GM12878 (cell line): ENCODE measurements at regions not wholly inside any gene's neighbourhood (a gene's known extent, or its start where the extent isn't known, plus 50 kb on each side); places are given as distances from the start of the nearest gene placed in this dataset.

Experiments used
- EP300 ChIP-seq, 2 experiments: fragments of 150-350 bp in 1 of 2; IDR thresholded peaks; 2 replicates each; pipeline ENCODE4 v1.6.1; 2011 to 2012; ENCODE audit warnings: low read depth in 2 of 2, low read length in 2 of 2, borderline replicate concordance in 1 of 2, improper control_type of control experiment in 1 of 2, inconsistent platforms in 1 of 2; ENCODE audit not compliant: control insufficient read depth in 1 of 2
- EZH2 ChIP-seq: IDR thresholded peaks from 2 replicates; pipeline ENCODE4 v1.6.1; 2012; ENCODE audit warnings: low read depth, mild to moderate bottlenecking, control low read depth, inconsistent platforms, low read length, borderline replicate concordance; ENCODE audit not compliant: control insufficient read depth
- GABPA ChIP-seq: IDR thresholded peaks from 2 replicates; pipeline ENCODE4 v1.6.1; 2014; ENCODE audit warnings: antibody characterized with exemption, low read depth, mild to moderate bottlenecking, inconsistent platforms
- NBN ChIP-seq: fragments of 450-650 bp; IDR thresholded peaks from 2 replicates; pipeline ENCODE4 v1.6.1; 2016
- NRF1 ChIP-seq: conservative IDR thresholded peaks from 2 replicates; pipeline ENCODE4 v1.6.1; 2011; ENCODE audit warnings: mild to moderate bottlenecking, low read depth, low read length, improper control_type of control experiment
- POLR2A ChIP-seq: IDR thresholded peaks from 2 replicates; pipeline ENCODE4 v1.6.1; 2011; ENCODE audit warnings: low read depth, mild to moderate bottlenecking, low read length
- POLR2AphosphoS5 ChIP-seq: IDR thresholded peaks from 2 replicates; pipeline ENCODE4 v1.6.1; 2011; ENCODE audit warnings: mild to moderate bottlenecking, low read length, inconsistent platforms
- SIN3A ChIP-seq: IDR thresholded peaks from 2 replicates; pipeline ENCODE4 v1.6.1; 2012; ENCODE audit warnings: low read depth, low read length, improper control_type of control experiment
- TF ChIP-seq, protein P1 (sequence below), 3 experiments: IDR thresholded peaks in 2 of 3; conservative IDR thresholded peaks in 1 of 3; 2 replicates each; pipeline ENCODE4 v1.5.1; 2011; ENCODE audit warnings: low read depth in 3 of 3, low read length in 3 of 3, mild to moderate bottlenecking in 3 of 3, control low read depth in 2 of 3, moderate library complexity in 2 of 3, inconsistent platforms in 1 of 3, mixed read lengths in 1 of 3; ENCODE audit not compliant: control insufficient read depth in 2 of 3, insufficient read depth in 1 of 3; ENCODE audit errors: extremely low read depth in 1 of 3

DNA sequence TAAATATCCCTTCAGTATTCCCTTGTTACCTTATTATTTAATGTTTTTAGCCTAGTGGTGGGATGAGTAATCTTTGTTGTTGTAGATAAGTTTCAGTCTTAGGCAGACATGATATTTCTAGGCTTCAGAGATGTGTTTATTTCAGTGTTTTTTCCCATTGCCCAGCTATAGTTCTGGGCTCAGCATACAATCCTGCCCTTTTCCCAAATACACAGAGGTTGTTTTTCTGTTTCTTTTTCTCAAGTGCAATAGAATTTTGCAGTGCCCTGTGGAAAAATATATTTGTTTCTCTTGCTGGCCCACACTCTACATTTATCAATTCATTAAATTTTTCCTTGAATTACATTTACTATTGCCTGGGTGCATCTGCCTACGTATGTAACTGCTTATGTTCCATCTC, 321.8 kb downstream of the KCNJ3 start:
- TF ChIP-seq, protein P1, sequence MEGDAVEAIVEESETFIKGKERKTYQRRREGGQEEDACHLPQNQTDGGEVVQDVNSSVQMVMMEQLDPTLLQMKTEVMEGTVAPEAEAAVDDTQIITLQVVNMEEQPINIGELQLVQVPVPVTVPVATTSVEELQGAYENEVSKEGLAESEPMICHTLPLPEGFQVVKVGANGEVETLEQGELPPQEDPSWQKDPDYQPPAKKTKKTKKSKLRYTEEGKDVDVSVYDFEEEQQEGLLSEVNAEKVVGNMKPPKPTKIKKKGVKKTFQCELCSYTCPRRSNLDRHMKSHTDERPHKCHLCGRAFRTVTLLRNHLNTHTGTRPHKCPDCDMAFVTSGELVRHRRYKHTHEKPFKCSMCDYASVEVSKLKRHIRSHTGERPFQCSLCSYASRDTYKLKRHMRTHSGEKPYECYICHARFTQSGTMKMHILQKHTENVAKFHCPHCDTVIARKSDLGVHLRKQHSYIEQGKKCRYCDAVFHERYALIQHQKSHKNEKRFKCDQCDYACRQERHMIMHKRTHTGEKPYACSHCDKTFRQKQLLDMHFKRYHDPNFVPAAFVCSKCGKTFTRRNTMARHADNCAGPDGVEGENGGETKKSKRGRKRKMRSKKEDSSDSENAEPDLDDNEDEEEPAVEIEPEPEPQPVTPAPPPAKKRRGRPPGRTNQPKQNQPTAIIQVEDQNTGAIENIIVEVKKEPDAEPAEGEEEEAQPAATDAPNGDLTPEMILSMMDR (IDR thresholded peaks at IDR 0.05 in 2 of 3, conservative IDR thresholded peaks at IDR 0.05 in 1 of 3; ENCODE audit: control insufficient read depth in 2 of 3, extremely low read depth in 1 of 3, insufficient read depth in 1 of 3, low read depth in 3 of 3, low read length in 3 of 3) = no peak
- TF ChIP-seq POLR2AphosphoS5 = no peak
- TF ChIP-seq EP300 (IDR thresholded peaks at IDR 0.05; ENCODE audit: borderline replicate concordance in 1 of 2, control insufficient read depth in 1 of 2, low read depth in 2 of 2, low read length in 2 of 2) = no peak
- TF ChIP-seq SIN3A = no peak
- TF ChIP-seq EZH2 = no peak
- no peak for TF ChIP-seq POLR2A
- TF ChIP-seq NRF1 = no peak
- TF ChIP-seq GABPA = no peak
- TF ChIP-seq NBN = no peak
